Skeletal muscle tissue (tissue), 3 donors: ENCODE measurements at regions not wholly inside any gene's neighbourhood (a gene's known extent, or its start where the extent isn't known, plus 50 kb on each side); places are given as distances from the start of the nearest gene placed in this dataset.

Experiments used
- H3K27ac ChIP-seq: one replicate; pipeline ENCODE4 v1.7.0; 2013; ENCODE audit warnings: mild to moderate bottlenecking, low read depth, low read length, inconsistent platforms
- H3K27me3 ChIP-seq, 3 donors: one replicate each; pipeline ENCODE4 v1.7.0; 2013; ENCODE audit warnings: low read length in 3 of 3; ENCODE audit not compliant: control insufficient read depth in 3 of 3, insufficient read depth in 3 of 3
- H3K36me3 ChIP-seq, 3 donors: one replicate each; pipeline ENCODE4 v1.7.0; 2013; ENCODE audit warnings: low read length in 3 of 3; ENCODE audit not compliant: control insufficient read depth in 3 of 3, insufficient read depth in 3 of 3
- H3K4me1 ChIP-seq, 3 donors: one replicate each; pipeline ENCODE4 v1.7.0; 2013; ENCODE audit warnings: low read length in 3 of 3, mild to moderate bottlenecking in 3 of 3; ENCODE audit not compliant: control insufficient read depth in 3 of 3, insufficient read depth in 3 of 3
- H3K4me3 ChIP-seq, 3 donors: one replicate each; pipeline ENCODE4 v1.7.0; 2013; ENCODE audit warnings: low read length in 3 of 3
- H3K9ac ChIP-seq, 3 donors: one replicate each; pipeline ENCODE4 v1.7.0; 2013; ENCODE audit warnings: low read length in 3 of 3, mild to moderate bottlenecking in 3 of 3, moderate library complexity in 2 of 3, low read depth in 1 of 3
- H3K9me3 ChIP-seq, 3 donors: one replicate each; pipeline ENCODE4 v1.7.0; 2013; ENCODE audit warnings: low read length in 3 of 3; ENCODE audit not compliant: control insufficient read depth in 3 of 3
- donor health status: Osteomylitis.

GRCh38 chr4:96316776-96317175 lies 476.9 kb downstream of the PDHA2 start:
- Histone ChIP-seq H3K4me3 (no peak overlapping the region), H3K36me3 (no peaks in the 10 kb centered on the region), H3K9ac (no peak overlapping the region), H3K9me3 (no peaks in the 10 kb centered on the region), H3K27ac (no peak overlapping the region), H3K4me1 (no peaks in the 10 kb centered on the region), H3K27me3 (no peaks in the 10 kb centered on the region)

DNA sequence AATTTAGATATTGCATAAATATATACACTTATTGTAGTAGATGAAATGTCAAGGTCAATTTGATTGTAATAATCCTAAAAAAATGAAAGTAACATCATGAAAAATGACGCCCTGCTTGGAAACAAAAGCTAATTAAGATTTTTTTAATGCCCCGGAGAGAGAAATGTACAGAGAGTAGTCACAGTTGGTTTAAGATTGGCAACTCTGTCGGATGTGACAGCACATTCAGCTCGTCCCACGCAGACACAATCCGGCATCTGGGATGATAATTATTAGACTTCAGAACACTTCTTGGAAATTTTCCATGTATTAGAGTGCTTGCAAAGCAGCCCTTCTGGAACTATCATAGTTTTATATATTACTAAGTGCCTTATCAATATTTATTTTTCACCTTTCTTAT lies 478.0 kb downstream of the PDHA2 start:
- no peak overlapping the region for H3K4me3 ChIP-seq

DNA sequence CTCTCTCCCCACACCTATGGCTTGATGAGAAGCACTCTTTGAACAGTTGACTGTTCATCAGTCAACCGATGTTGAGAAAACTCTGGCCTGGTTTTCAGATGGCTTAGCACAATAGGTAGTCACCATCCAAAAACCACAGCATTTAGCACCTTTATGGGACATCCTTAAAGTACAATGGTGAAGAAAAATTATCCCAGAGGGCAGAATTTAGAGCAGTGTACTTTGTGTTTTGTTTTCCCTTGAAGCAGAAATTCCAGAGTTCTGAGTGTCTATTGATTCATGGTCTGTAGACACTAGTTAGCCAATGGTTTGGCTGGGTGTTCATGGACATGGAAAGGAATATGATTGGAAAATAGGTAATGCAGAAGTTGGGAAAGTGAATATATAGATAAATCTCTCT lies 487.0 kb downstream of the PDHA2 start:
- no peak overlapping the region for H3K4me3 ChIP-seq
- no peaks in the 10 kb centered on the region for H3K36me3 ChIP-seq
- no peaks in the 10 kb centered on the region for H3K4me1 ChIP-seq
- H3K9ac ChIP-seq, result no peak overlapping the region
- H3K27me3 ChIP-seq, result no peaks in the 10 kb centered on the region
- H3K9me3 ChIP-seq, result peaks cover 0 to 2% (median 0%) of the 10 kb centered on the region in 3 donors
- H3K27ac ChIP-seq, result no peak overlapping the region

More for the DNA sequence above, 478.0 kb downstream of the PDHA2 start:
- H3K9me3 ChIP-seq, result no peaks in the 10 kb centered on the region
- H3K9ac ChIP-seq, result no peak overlapping the region
- no peaks in the 10 kb centered on the region for H3K36me3 ChIP-seq
- no peak overlapping the region for H3K27ac ChIP-seq
- H3K4me1 ChIP-seq, result no peaks in the 10 kb centered on the region
- H3K27me3 ChIP-seq, result no peaks in the 10 kb centered on the region

- Histone ChIP-seq H3K9me3 (peaks cover 0 to 3% (median 2%) of the 10 kb centered on the region in 3 donors), H3K4me3 (no peak overlapping the region), H3K4me1 (no peaks in the 10 kb centered on the region), H3K36me3 (no peaks in the 10 kb centered on the region), H3K9ac (no peak overlapping the region), H3K27ac (no peak overlapping the region), H3K27me3 (no peaks in the 10 kb centered on the region)
These were observed 502.3 kb downstream of the PDHA2 start for GRCh38 chr4:96342196-96342595.

DNA sequence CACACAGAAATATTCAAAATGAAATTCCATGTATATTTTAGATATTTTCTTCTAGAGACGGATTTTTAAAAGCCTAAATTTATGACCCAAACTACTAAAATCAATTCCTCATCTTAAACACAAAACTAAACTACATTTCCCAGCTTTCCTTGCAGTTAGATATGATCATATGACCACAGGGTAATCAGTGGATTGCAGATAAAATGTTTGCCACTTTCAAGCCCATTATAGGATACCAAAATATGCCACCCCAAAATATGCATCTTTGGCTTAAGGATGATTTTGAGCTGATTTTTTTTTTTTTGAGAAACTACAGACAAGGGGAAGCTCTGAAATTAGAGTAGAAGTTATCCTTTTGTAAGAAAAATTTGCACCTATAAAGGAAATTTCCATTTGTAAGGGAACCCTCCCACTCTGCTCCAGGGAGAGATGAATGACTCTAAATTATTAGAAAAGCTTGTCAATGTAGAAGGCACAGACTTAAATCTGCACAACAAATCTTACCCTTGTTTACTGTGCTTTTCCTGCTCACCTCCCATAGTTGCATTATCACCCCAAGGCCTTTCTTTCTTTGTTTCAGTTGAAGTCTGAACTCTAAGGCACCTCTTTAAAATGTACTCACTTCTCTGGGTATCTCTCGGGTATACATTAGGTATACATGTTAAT lies 503.0 kb downstream of the PDHA2 start:
- Histone ChIP-seq H3K4me3 (no peak overlapping the region), H3K9ac (no peak overlapping the region), H3K27ac (no peak overlapping the region), H3K36me3 (no peaks in the 10 kb centered on the region), H3K27me3 (no peaks in the 10 kb centered on the region), H3K9me3 (peaks cover 0 to 3% (median 2%) of the 10 kb centered on the region in 3 donors), H3K4me1 (no peaks in the 10 kb centered on the region)

DNA sequence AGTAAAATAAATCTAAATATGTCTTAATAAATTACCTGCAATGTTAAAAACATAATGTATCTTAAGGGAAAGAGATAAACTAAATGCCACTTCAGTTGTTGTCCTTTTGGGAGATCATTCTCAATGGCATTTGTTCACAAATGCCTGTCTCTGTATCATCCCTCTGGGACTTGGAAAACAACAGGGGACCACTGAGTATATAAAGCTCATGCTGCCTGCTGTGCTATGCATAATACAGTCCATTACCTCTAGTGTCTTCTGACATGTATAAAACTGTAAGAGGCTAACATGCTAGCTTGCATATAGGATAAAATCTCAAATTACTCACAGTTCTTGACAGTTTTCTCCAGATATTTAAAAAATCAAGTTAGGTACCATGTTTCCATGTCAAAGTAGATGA lies 503.9 kb downstream of the PDHA2 start:
- H3K9ac ChIP-seq, result no peak overlapping the region
- H3K27ac ChIP-seq, result no peak overlapping the region
- H3K9me3 ChIP-seq, result peaks cover 0 to 3% (median 2%) of the 10 kb centered on the region in 3 donors
- H3K4me1 ChIP-seq, result no peaks in the 10 kb centered on the region
- H3K4me3 ChIP-seq, result no peak overlapping the region
- H3K36me3 ChIP-seq, result no peaks in the 10 kb centered on the region
- H3K27me3 ChIP-seq, result no peaks in the 10 kb centered on the region

DNA sequence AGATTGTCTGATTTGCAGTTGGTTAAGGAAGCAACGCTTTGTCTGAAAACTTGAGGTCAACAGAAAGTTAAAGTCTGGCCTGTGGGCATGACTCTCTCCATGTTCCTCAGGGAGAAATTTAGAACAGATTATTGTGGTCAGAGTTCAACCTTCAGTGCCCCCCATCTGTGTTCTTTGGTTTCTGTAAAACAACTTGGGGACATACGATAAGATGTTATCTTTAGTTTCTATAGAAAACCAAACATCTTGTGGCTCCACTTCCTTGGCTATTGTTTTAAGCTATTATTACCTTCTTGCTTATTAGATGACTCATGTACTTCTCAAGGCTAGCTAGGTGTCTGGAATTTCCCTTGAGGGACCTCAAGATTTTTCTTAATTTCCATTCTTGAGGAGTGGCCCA lies 507.7 kb downstream of the PDHA2 start:
- H3K4me3 ChIP-seq, result no peak overlapping the region
- H3K27ac ChIP-seq, result no peak overlapping the region
- no peaks in the 10 kb centered on the region for H3K4me1 ChIP-seq
- no peaks in the 10 kb centered on the region for H3K27me3 ChIP-seq
- H3K9me3 ChIP-seq, result peaks cover 0 to 3% (median 0%) of the 10 kb centered on the region in 3 donors
- no peak overlapping the region for H3K9ac ChIP-seq
- H3K36me3 ChIP-seq, result no peaks in the 10 kb centered on the region

- Histone ChIP-seq H3K4me1 (no peaks in the 10 kb centered on the region), H3K9ac (no peak overlapping the region), H3K27ac (no peak overlapping the region), H3K36me3 (no peaks in the 10 kb centered on the region), H3K4me3 (no peak overlapping the region), H3K9me3 (peaks cover 0 to 2% (median 0%) of the 10 kb centered on the region in 3 donors), H3K27me3 (no peaks in the 10 kb centered on the region)
These were observed 512.2 kb downstream of the PDHA2 start for GRCh38 chr4:96352051-96352517.

GRCh38 chr4:96354036-96354712 lies 514.3 kb downstream of the PDHA2 start:
- Histone ChIP-seq H3K9me3 (no peaks in the 10 kb centered on the region), H3K4me1 (no peaks in the 10 kb centered on the region)

GRCh38 chr4:96355414-96355813 lies 515.5 kb downstream of the PDHA2 start:
- Histone ChIP-seq H3K36me3 (no peaks in the 10 kb centered on the region), H3K9ac (no peak overlapping the region), H3K4me1 (no peaks in the 10 kb centered on the region), H3K27ac (no peak overlapping the region), H3K9me3 (no peaks in the 10 kb centered on the region), H3K4me3 (no peak overlapping the region), H3K27me3 (no peaks in the 10 kb centered on the region)

More at GRCh38 chr4:96354036-96354712, 514.3 kb downstream of the PDHA2 start:
- Histone ChIP-seq H3K27ac (no peak overlapping the region), H3K9ac (no peak overlapping the region), H3K27me3 (no peaks in the 10 kb centered on the region), H3K4me3 (no peak overlapping the region), H3K36me3 (no peaks in the 10 kb centered on the region)
